T-cell (primary cell): ENCODE measurements at regions not wholly inside any gene's neighbourhood (a gene's known extent, or its start where the extent isn't known, plus 50 kb on each side); places are given as distances from the start of the nearest gene placed in this dataset.
"Not testable (repeated sequence)": the region's sequence is repeated elsewhere in the genome, so short reads cannot be mapped to it uniquely, and the experiment has no call there.

ENCODE experiments used
- ATAC-seq, 4 experiments: fragments of 200-7000 bp in 3 of 4; fragments of 150-1000 bp in 1 of 4; cut with Tn5 transposase; replicated peaks in 1 of 4; 1 replicate in 3 of 4; 2 replicates in 1 of 4; pipeline ENCODE4 v1.10.0; 2021; ENCODE audit warnings: moderate library complexity in 3 of 4, mild to moderate bottlenecking in 2 of 4, moderate number of reproducible peaks in 1 of 4
- CTCF ChIA-PET, 2 donors: fragments of 300-600 bp; sonication (Branson Sonifier 250); formaldehyde crosslinking; loops; one replicate each; lab custom pipeline; 2022; ENCODE audit warnings: antibody characterized with exemption in 2 of 2; lab: Charles Lee
- POLR2A ChIA-PET, 2 donors: fragments of 300-600 bp; sonication (Branson Sonifier 250); formaldehyde crosslinking; loops; one replicate each; lab custom pipeline; 2022; ENCODE audit warnings: antibody characterized with exemption in 2 of 2; lab: Charles Lee
- DNase-seq, 35 experiments: peaks; one replicate each; pipeline versions ENCODE4 v3.0.0 to v3.0.0-alpha.2; 2013 to 2023
- H3K27ac ChIP-seq: one replicate; pipeline ENCODE4 v1.5.1; 2013; ENCODE audit warnings: low read length
- H3K27me3 ChIP-seq, 2 experiments: replicated peaks in 1 of 2; 1 replicate in 1 of 2; 2 replicates in 1 of 2; pipeline versions ENCODE4 v1.6.1 to v1.7.0; 2013; ENCODE audit warnings: low read length in 1 of 2, mixed read lengths in 1 of 2; ENCODE audit not compliant: control insufficient read depth in 2 of 2, insufficient read depth in 2 of 2; ENCODE audit errors: extremely low read depth in 1 of 2
- H3K36me3 ChIP-seq, 2 donors: 1 replicate in 1 of 2; 2 replicates in 1 of 2; pipeline versions ENCODE4 v1.6.1 to v1.7.0; 2013; ENCODE audit warnings: low read length in 1 of 2; ENCODE audit not compliant: control insufficient read depth in 2 of 2, insufficient read depth in 1 of 2; ENCODE audit errors: extremely low read depth in 1 of 2
- H3K4me1 ChIP-seq, 2 experiments: 1 replicate in 1 of 2; 2 replicates in 1 of 2; pipeline versions ENCODE4 v1.6.1 to v1.7.0; 2013; ENCODE audit warnings: low read length in 2 of 2, mixed read lengths in 1 of 2; ENCODE audit not compliant: insufficient read depth in 2 of 2, control insufficient read depth in 1 of 2; ENCODE audit errors: extremely low read depth in 1 of 2
- H3K4me3 ChIP-seq, 2 donors: 1 replicate in 1 of 2; 2 replicates in 1 of 2; pipeline versions ENCODE4 v1.5.1 to v1.7.0; 2013; ENCODE audit warnings: mild to moderate bottlenecking in 2 of 2, low read length in 1 of 2, moderate library complexity in 1 of 2; ENCODE audit not compliant: control insufficient read depth in 1 of 2; ENCODE audit errors: extremely low read depth in 1 of 2
- H3K9me3 ChIP-seq: 2 replicates; pipeline ENCODE4 v1.7.0; 2013
- H3K27ac Mint-ChIP-seq, 2 donors: one replicate each; pipeline ENCODE4 v1.8.0; 2020 to 2021; ENCODE audit warnings: mild to moderate bottlenecking in 2 of 2, mixed read lengths in 2 of 2
- H3K27me3 Mint-ChIP-seq, 2 donors: one replicate each; pipeline ENCODE4 v1.8.0; 2021 to 2022; ENCODE audit warnings: mixed read lengths in 2 of 2
- H3K36me3 Mint-ChIP-seq: one replicate; pipeline ENCODE4 v1.8.0; 2021; ENCODE audit warnings: mixed read lengths
- H3K4me1 Mint-ChIP-seq, 3 donors: one replicate each; pipeline ENCODE4 v1.8.0; 2020 to 2022; ENCODE audit warnings: mixed read lengths in 3 of 3, mild to moderate bottlenecking in 1 of 3
- H3K4me3 Mint-ChIP-seq, 3 donors: one replicate each; pipeline ENCODE4 v1.8.0; 2020 to 2022; ENCODE audit warnings: mild to moderate bottlenecking in 3 of 3, mixed read lengths in 3 of 3, moderate library complexity in 3 of 3
- H3K9me3 Mint-ChIP-seq, 3 donors: one replicate each; pipeline ENCODE4 v1.8.0; 2020 to 2022; ENCODE audit warnings: mixed read lengths in 3 of 3
- WGBS: methylation state at CpG from one replicate; pipeline ENCODE4 v1.1.5; 2013; ENCODE audit warnings: missing lambda C conversion rate; ENCODE audit not compliant: insufficient coverage; 5-methylcytosine and 5-hydroxymethylcytosine counted together

DNA sequence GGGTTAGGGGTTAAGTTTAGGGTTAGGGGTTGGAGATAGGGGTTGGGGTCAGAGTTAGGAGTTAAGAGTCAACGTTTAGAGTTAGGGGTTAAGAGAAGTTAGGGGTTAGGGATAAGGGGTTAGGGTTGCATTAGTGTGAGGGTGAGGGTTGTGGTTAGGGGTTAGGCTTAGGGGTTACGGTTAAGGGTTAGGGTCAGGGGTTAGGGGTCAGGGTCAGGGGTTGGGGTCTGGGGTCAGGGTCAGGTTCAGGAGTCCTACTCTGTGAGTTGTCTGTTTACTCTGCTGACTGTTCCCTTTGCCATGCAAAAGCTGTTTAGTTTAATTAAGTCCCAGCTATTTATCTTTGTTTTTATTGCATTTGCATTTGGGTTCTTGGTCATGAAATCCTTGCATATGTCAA is 1267.3 kb downstream of the FOXD4L5 start:
- H3K36me3 ChIP-seq, POLR2A ChIA-PET, H3K27me3 ChIP-seq, H3K27ac ChIP-seq, CTCF ChIA-PET, H3K9me3 ChIP-seq, H3K27me3 Mint-ChIP-seq, DNase-seq, H3K4me1 Mint-ChIP-seq, H3K27ac Mint-ChIP-seq, H3K4me3 ChIP-seq, H3K9me3 Mint-ChIP-seq, ATAC-seq, H3K36me3 Mint-ChIP-seq, H3K4me1 ChIP-seq: not testable (repeated sequence)
- peak overlapping the region in 1 of 3 donors; percentile 82 for H3K4me3 Mint-ChIP-seq
- 50% methylated on average over 2 of the region's 2 CpGs for WGBS

- POLR2A ChIA-PET, H3K27me3 Mint-ChIP-seq, H3K36me3 Mint-ChIP-seq, H3K9me3 ChIP-seq, H3K4me1 Mint-ChIP-seq, ATAC-seq, H3K4me1 ChIP-seq, CTCF ChIA-PET, H3K36me3 ChIP-seq, H3K27me3 ChIP-seq, H3K9me3 Mint-ChIP-seq, H3K27ac ChIP-seq: not testable (repeated sequence)
- H3K4me3 ChIP-seq, result peak overlapping the region in 1 of 2 donors; percentile 28
- peak overlapping the region in 2 of 3 donors; percentile 57 to 82 for H3K4me3 Mint-ChIP-seq
- 60% methylated on average over 30 of the region's 46 CpGs for WGBS
- peak in 15 of 35 experiments; percentile 4 to 40 (median 15) for DNase-seq
- peak overlapping the region in 1 of 2 donors; percentile 39 for H3K27ac Mint-ChIP-seq
Measured at GRCh38 chr9:64016845-64017406, 1268.1 kb downstream of the FOXD4L5 start.

DNA sequence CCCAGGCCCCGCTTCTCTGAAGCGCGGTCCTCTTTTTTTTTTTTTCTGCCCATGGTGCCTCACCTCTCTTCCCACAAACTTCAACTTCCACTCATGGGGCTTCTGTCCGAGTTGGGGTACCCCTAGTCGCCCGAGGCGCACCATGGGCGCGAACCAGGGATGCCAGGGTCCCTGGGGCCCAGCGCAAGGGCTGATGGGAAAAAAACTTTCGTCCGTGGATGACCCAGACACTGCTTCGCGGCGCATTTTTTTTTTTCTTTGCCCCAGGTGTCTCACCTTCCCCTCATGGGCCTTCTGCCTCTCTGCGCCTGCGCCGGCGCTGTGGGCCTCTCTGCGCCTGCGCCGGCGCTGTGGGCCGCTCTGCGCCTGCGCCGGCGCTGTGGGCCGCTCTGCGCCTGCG is 1268.8 kb downstream of the FOXD4L5 start:
- H3K36me3 ChIP-seq, H3K36me3 Mint-ChIP-seq, H3K4me1 Mint-ChIP-seq, H3K9me3 Mint-ChIP-seq, H3K27ac Mint-ChIP-seq, H3K27me3 ChIP-seq, H3K27ac ChIP-seq, H3K9me3 ChIP-seq, H3K27me3 Mint-ChIP-seq, CTCF ChIA-PET, ATAC-seq, POLR2A ChIA-PET, DNase-seq, H3K4me1 ChIP-seq: not testable (repeated sequence)
- peak overlapping the region in 2 of 3 donors; percentile 59 to 73 for H3K4me3 Mint-ChIP-seq
- peak overlapping the region in 1 of 2 donors; percentile 30 for H3K4me3 ChIP-seq
- no CpG with 5 or more reads among the region's 31 CpGs for WGBS

- H3K4me3 Mint-ChIP-seq, result no peak overlapping the region
- WGBS, result 81% methylated on average over 8 of the region's 17 CpGs
Measured at GRCh38 chr9:64015136-64015535, 1269.9 kb downstream of the FOXD4L5 start.

GRCh38 chr9:64014386-64015091 is 1270.5 kb downstream of the FOXD4L5 start:
- H3K27me3 ChIP-seq, H3K4me1 Mint-ChIP-seq, POLR2A ChIA-PET, ATAC-seq, CTCF ChIA-PET, DNase-seq, H3K9me3 Mint-ChIP-seq, H3K4me1 ChIP-seq, H3K27me3 Mint-ChIP-seq, H3K9me3 ChIP-seq, H3K27ac ChIP-seq, H3K27ac Mint-ChIP-seq, H3K4me3 ChIP-seq, H3K36me3 ChIP-seq, H3K36me3 Mint-ChIP-seq, H3K4me3 Mint-ChIP-seq: not testable (repeated sequence)
- WGBS, result 85% methylated on average over 18 of the region's 32 CpGs

More at GRCh38 chr9:64015136-64015535, 1269.9 kb downstream of the FOXD4L5 start:
- ATAC-seq, result no peak
- no peak for DNase-seq
- peaks cover 0 to 5% (median under 1%) of the 10 kb centered on the region in 3 donors for H3K9me3 Mint-ChIP-seq
- no peaks in the 10 kb centered on the region for H3K36me3 Mint-ChIP-seq
- ChIA-PET POLR2A (no interaction called here), CTCF (no interaction called here)
- no peaks in the 10 kb centered on the region for H3K27me3 Mint-ChIP-seq
- no peaks in the 10 kb centered on the region for H3K27me3 ChIP-seq
- H3K4me3 ChIP-seq, result no peak overlapping the region
- H3K27ac ChIP-seq, result no peak overlapping the region
- peaks cover 0 to 2% (median 0%) of the 10 kb centered on the region in 3 donors for H3K4me1 Mint-ChIP-seq
- H3K27ac Mint-ChIP-seq, result no peak overlapping the region
- H3K36me3 ChIP-seq, result no peaks in the 10 kb centered on the region
- no peaks in the 10 kb centered on the region for H3K4me1 ChIP-seq
- no peaks in the 10 kb centered on the region for H3K9me3 ChIP-seq

DNA sequence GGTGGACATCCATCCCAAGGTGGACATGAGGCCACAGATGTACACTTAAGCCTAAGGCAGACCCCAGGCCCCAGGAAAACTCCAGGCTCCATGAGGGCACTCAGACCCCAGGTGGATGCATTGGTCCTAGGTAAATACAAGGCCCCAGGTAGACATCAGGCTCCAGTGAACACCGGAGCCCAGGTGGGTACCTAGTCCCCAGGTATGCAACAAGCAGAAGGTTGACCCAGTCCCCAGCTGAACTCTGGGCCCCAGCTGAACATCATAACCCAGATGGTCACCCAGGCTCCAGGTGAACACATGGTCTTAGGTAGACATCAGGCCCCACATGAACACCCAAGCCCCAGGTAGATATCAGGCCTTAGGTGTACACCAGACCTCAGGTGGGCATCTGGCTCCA is 1271.9 kb downstream of the FOXD4L5 start:
- H3K27me3 ChIP-seq, H3K4me3 ChIP-seq, H3K27me3 Mint-ChIP-seq, H3K36me3 ChIP-seq, H3K9me3 ChIP-seq, POLR2A ChIA-PET, H3K4me1 ChIP-seq, H3K4me1 Mint-ChIP-seq, DNase-seq, ATAC-seq, H3K4me3 Mint-ChIP-seq, H3K36me3 Mint-ChIP-seq, H3K27ac Mint-ChIP-seq, H3K9me3 Mint-ChIP-seq, H3K27ac ChIP-seq, CTCF ChIA-PET: not testable (repeated sequence)
- whole genome bisulfite sequencing, result 96% methylated on average over 1 of the region's 1 CpG
